WTC11 (cell line): ENCODE measurements at regions not wholly inside any gene's neighbourhood (a gene's known extent, or its start where the extent isn't known, plus 50 kb on each side); places are given as distances from the start of the nearest gene placed in this dataset.

Source experiments
- ATAC-seq: fragments of 200-7000 bp; cut with Tn5 transposase; 2 replicates; pipeline ENCODE4 v1.10.0; 2021; ENCODE audit warnings: mild to moderate bottlenecking, moderate library complexity
- CTCF ChIA-PET: fragments of 300-600 bp; sonication (Branson Sonifier 250); formaldehyde crosslinking; loops from one replicate; lab custom pipeline; 2021; ENCODE audit warnings: antibody characterized with exemption; lab: Charles Lee
- POLR2A ChIA-PET: fragments of 350-600 bp; sonication (Branson Sonifier 250); formaldehyde crosslinking; loops from one replicate; lab custom pipeline; 2021; ENCODE audit warnings: antibody characterized with exemption; lab: Charles Lee
- DNase-seq: peaks from one replicate; pipeline ENCODE4 v3.0.0; 2021; ENCODE audit warnings: low spot score
- H3K27ac Mint-ChIP-seq: 2 replicates; pipeline ENCODE4 v1.8.0; 2021; ENCODE audit warnings: mixed read lengths
- H3K27me3 Mint-ChIP-seq: 2 replicates; pipeline ENCODE4 v1.8.0; 2021; ENCODE audit warnings: low read depth, mild to moderate bottlenecking, moderate library complexity, mixed read lengths
- H3K36me3 Mint-ChIP-seq: 2 replicates; pipeline ENCODE4 v1.8.0; 2021; ENCODE audit warnings: mixed read lengths
- H3K4me1 Mint-ChIP-seq: 2 replicates; pipeline ENCODE4 v1.8.0; 2022; ENCODE audit warnings: mixed read lengths
- H3K4me3 Mint-ChIP-seq: 2 replicates; pipeline ENCODE4 v1.8.0; 2021; ENCODE audit warnings: mild to moderate bottlenecking, moderate library complexity, mixed read lengths
- H3K9me3 Mint-ChIP-seq: 2 replicates; pipeline ENCODE4 v1.8.0; 2021; ENCODE audit warnings: mixed read lengths
- ATF2 ChIP-seq: sonication (generic); formaldehyde crosslinking; IDR thresholded peaks from 2 replicates; pipeline ENCODE4 v1.8.1; 2022; ENCODE audit warnings: low read depth, missing genetic modification reagents, borderline replicate concordance
- CREB1 ChIP-seq: sonication (generic); formaldehyde crosslinking; IDR thresholded peaks from 2 replicates; pipeline ENCODE4 v1.8.0; 2023; ENCODE audit warnings: mild to moderate bottlenecking, missing genetic modification reagents
- CREM ChIP-seq: sonication (generic); formaldehyde crosslinking; IDR thresholded peaks from 2 replicates; pipeline ENCODE4 v1.8.1; 2022; ENCODE audit warnings: mild to moderate bottlenecking, missing genetic modification reagents, moderate library complexity
- E2F4 ChIP-seq: sonication (generic); formaldehyde crosslinking; IDR thresholded peaks from 2 replicates; pipeline ENCODE4 v1.8.1; 2022; ENCODE audit warnings: low read depth, mild to moderate bottlenecking, moderate library complexity, missing genetic modification reagents, borderline replicate concordance
- EMX1 ChIP-seq: fragments of 250-450 bp; sonication (Bioruptor Pico); IDR thresholded peaks from 2 replicates; pipeline ENCODE4 v1.8.0; 2021; ENCODE audit warnings: mild to moderate bottlenecking
- GRHL2 ChIP-seq: fragments of 250-450 bp; sonication (Bioruptor Pico); IDR thresholded peaks from 2 replicates; pipeline ENCODE4 v1.8.0; 2022; ENCODE audit warnings: mild to moderate bottlenecking, moderate library complexity; ENCODE audit not compliant: insufficient replicate concordance, severe bottlenecking
- IRF2 ChIP-seq: sonication (generic); formaldehyde crosslinking; IDR thresholded peaks from 2 replicates; pipeline ENCODE4 v1.8.0; 2022; ENCODE audit warnings: low read depth, missing genetic modification reagents, borderline replicate concordance
- KAT7 ChIP-seq: sonication (generic); formaldehyde crosslinking; IDR thresholded peaks from 2 replicates; pipeline ENCODE4 v1.8.1; 2023; ENCODE audit warnings: missing genetic modification reagents, mild to moderate bottlenecking, borderline replicate concordance
- MLX ChIP-seq: sonication (generic); formaldehyde crosslinking; IDR thresholded peaks from 2 replicates; pipeline ENCODE4 v1.8.1; 2023; ENCODE audit warnings: mild to moderate bottlenecking, missing genetic modification reagents, moderate library complexity
- MYBL2 ChIP-seq: sonication (generic); formaldehyde crosslinking; IDR thresholded peaks from 2 replicates; pipeline ENCODE4 v1.8.1; 2023; ENCODE audit warnings: mild to moderate bottlenecking, moderate library complexity, missing genetic modification reagents
- NR1H2 ChIP-seq: sonication (generic); formaldehyde crosslinking; IDR thresholded peaks from 2 replicates; pipeline ENCODE4 v1.9.0; 2021; ENCODE audit warnings: mild to moderate bottlenecking, moderate library complexity, missing genetic modification reagents
- NR3C1 ChIP-seq: sonication (generic); formaldehyde crosslinking; conservative IDR thresholded peaks from 2 replicates; pipeline ENCODE4 v1.8.1; 2023; ENCODE audit warnings: low read depth, mild to moderate bottlenecking, missing genetic modification reagents
- PRDM15 ChIP-seq: sonication (generic); formaldehyde crosslinking; IDR thresholded peaks from 2 replicates; pipeline ENCODE4 v1.8.0; 2022; ENCODE audit warnings: missing genetic modification reagents
- SMAD3 ChIP-seq: sonication (generic); formaldehyde crosslinking; IDR thresholded peaks from 2 replicates; pipeline ENCODE4 v1.8.0; 2022; ENCODE audit warnings: missing genetic modification reagents, mild to moderate bottlenecking, borderline replicate concordance
- TP53 ChIP-seq: sonication (generic); formaldehyde crosslinking; IDR thresholded peaks from 2 replicates; pipeline ENCODE4 v1.8.1; 2023; ENCODE audit warnings: mild to moderate bottlenecking, missing genetic modification reagents
- ZBTB43 ChIP-seq: sonication (generic); formaldehyde crosslinking; IDR thresholded peaks from 2 replicates; pipeline ENCODE4 v1.8.1; 2023; ENCODE audit warnings: mild to moderate bottlenecking, missing genetic modification reagents
- ZNF532 ChIP-seq: fragments of 250-450 bp; sonication (Bioruptor Pico); IDR thresholded peaks from 2 replicates; pipeline ENCODE4 v1.9.0; 2021; ENCODE audit warnings: mild to moderate bottlenecking, borderline replicate concordance

GRCh38 chr7:123401295-123401694, 133.1 kb downstream of the IQUB start:
- peak; percentile 19 for DNase-seq
- ChIA-PET CTCF (no interaction called here), POLR2A (no interaction called here)
- H3K9me3 Mint-ChIP-seq = no peaks in the 10 kb centered on the region
- H3K4me1 Mint-ChIP-seq = peaks cover 5% of the 10 kb centered on the region; the same call in 1 of the 2 replicates
- no peak overlapping the region for H3K4me3 Mint-ChIP-seq
- ATAC-seq = peak; percentile 84
- H3K36me3 Mint-ChIP-seq = no peaks in the 10 kb centered on the region
- no peak for TF ChIP-seq ATF2 (CRISPR knock-in tag)
- no peaks in the 10 kb centered on the region for H3K27me3 Mint-ChIP-seq
- no peak overlapping the region for H3K27ac Mint-ChIP-seq

GRCh38 chr7:123400196-123400595, 134.2 kb downstream of the IQUB start:
- ATAC-seq = no peak
- H3K36me3 Mint-ChIP-seq = no peaks in the 10 kb centered on the region
- H3K27me3 Mint-ChIP-seq = no peaks in the 10 kb centered on the region
- H3K4me1 Mint-ChIP-seq = peaks cover 9% of the 10 kb centered on the region
- no peaks in the 10 kb centered on the region for H3K9me3 Mint-ChIP-seq
- no peak overlapping the region for H3K4me3 Mint-ChIP-seq
- ChIA-PET CTCF (no interaction called here), POLR2A (no interaction called here)
- H3K27ac Mint-ChIP-seq = no peak overlapping the region
- TF ChIP-seq PRDM15 = no peak
- TF ChIP-seq KAT7 (CRISPR knock-in tag) = no peak
- no peak for TF ChIP-seq GRHL2 (CRISPR knock-in tag)
- no peak for TF ChIP-seq ZBTB43
- no peak for TF ChIP-seq MLX (CRISPR knock-in tag)
- TF ChIP-seq TP53 (CRISPR knock-in tag) = no peak
- TF ChIP-seq NR3C1 (CRISPR knock-in tag) = no peak
- TF ChIP-seq CREM (CRISPR knock-in tag) = no peak
- TF ChIP-seq MYBL2 = no peak
- TF ChIP-seq CREB1 = no peak
- DNase-seq = no peak

GRCh38 chr7:123398921-123399320, 135.5 kb downstream of the IQUB start:
- Mint-ChIP-seq H3K27me3 (no peaks in the 10 kb centered on the region), H3K36me3 (no peaks in the 10 kb centered on the region), H3K4me1 (peaks cover 20% of the 10 kb centered on the region), H3K4me3 (no peak overlapping the region), H3K9me3 (no peaks in the 10 kb centered on the region), H3K27ac (no peak overlapping the region)
- POLR2A ChIA-PET = no interaction called here
- CTCF ChIA-PET = no interaction called here
- DNase-seq (no peak), ATAC-seq (no peak)
- no peak for TF ChIP-seq IRF2 (CRISPR knock-in tag)

GRCh38 chr7:123397746-123398338, 136.6 kb downstream of the IQUB start:
- no peak overlapping the region for H3K4me3 Mint-ChIP-seq
- ATAC-seq (no peak), DNase-seq (no peak)
- H3K27me3 Mint-ChIP-seq = no peaks in the 10 kb centered on the region
- ChIA-PET CTCF (no interaction called here), POLR2A (no interaction called here)
- no peak overlapping the region for H3K27ac Mint-ChIP-seq
- no peaks in the 10 kb centered on the region for H3K36me3 Mint-ChIP-seq
- H3K4me1 Mint-ChIP-seq = peaks cover 30% of the 10 kb centered on the region
- H3K9me3 Mint-ChIP-seq = no peaks in the 10 kb centered on the region
- TF ChIP-seq NR1H2 (CRISPR knock-in tag) (no peak), E2F4 (CRISPR knock-in tag) (no peak), EMX1 (no peak), SMAD3 (CRISPR knock-in tag) (no peak), ZNF532 (CRISPR knock-in tag) (no peak)
